Glutamatergic neuron (in vitro differentiated cells): ENCODE measurements at regions not wholly inside any gene's neighbourhood (a gene's known extent, or its start where the extent isn't known, plus 50 kb on each side); places are given as distances from the start of the nearest gene placed in this dataset.

ENCODE experiments used
- DNase-seq: peaks from one replicate; pipeline ENCODE4 v3.0.0; 2022
- H3K27ac Mint-ChIP-seq: one replicate; pipeline ENCODE4 v1.8.0; 2020; ENCODE audit warnings: mild to moderate bottlenecking, mixed read lengths, inconsistent platforms; ENCODE audit not compliant: unreplicated experiment
- H3K27me3 Mint-ChIP-seq: one replicate; pipeline ENCODE4 v1.8.0; 2020; ENCODE audit warnings: mild to moderate bottlenecking, moderate library complexity, mixed read lengths, inconsistent platforms; ENCODE audit not compliant: unreplicated experiment
- H3K36me3 Mint-ChIP-seq: one replicate; pipeline ENCODE4 v1.8.0; 2020; ENCODE audit warnings: mild to moderate bottlenecking, mixed read lengths, inconsistent platforms; ENCODE audit not compliant: unreplicated experiment
- H3K4me1 Mint-ChIP-seq: one replicate; pipeline ENCODE4 v1.8.0; 2020; ENCODE audit warnings: mild to moderate bottlenecking, low read depth, mixed read lengths, inconsistent platforms; ENCODE audit not compliant: unreplicated experiment
- H3K4me3 Mint-ChIP-seq: one replicate; pipeline ENCODE4 v1.8.0; 2020; ENCODE audit warnings: mild to moderate bottlenecking, mixed read lengths, inconsistent platforms; ENCODE audit not compliant: unreplicated experiment
- H3K9me3 Mint-ChIP-seq: one replicate; pipeline ENCODE4 v1.8.0; 2020; ENCODE audit warnings: mild to moderate bottlenecking, moderate library complexity, mixed read lengths, inconsistent platforms; ENCODE audit not compliant: unreplicated experiment
- TF ChIP-seq, protein P1 (sequence below): fragments of 200-600 bp; sonication (generic); IDR thresholded peaks from one replicate; pipeline ENCODE4 v1.5.0; 2021; ENCODE audit not compliant: partially characterized antibody, unreplicated experiment

DNA sequence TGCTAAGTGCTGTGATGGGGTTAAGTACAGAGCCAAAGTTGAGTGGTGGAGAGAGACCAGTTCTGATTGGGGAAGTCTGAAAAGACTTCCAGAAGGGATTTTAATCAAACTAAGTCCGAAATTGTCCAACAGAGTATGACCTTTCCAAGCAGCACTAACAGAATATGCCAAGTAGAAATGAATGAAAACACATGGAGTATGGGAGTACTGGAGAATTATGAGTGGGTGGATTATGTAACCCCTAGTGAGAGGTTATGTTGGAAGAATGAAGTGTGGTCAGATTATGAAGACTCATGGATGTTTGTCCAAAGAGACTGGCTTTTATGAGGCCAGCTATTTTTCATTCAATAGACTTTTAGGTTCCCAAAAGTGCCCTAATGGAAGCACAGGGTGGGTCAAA is 94.0 kb upstream of the PLEKHA5 start:
- H3K27ac Mint-ChIP-seq = no peak overlapping the region
- peaks cover 2% of the 10 kb centered on the region for H3K27me3 Mint-ChIP-seq
- peaks cover 10% of the 10 kb centered on the region for H3K4me1 Mint-ChIP-seq
- peaks cover 7% of the 10 kb centered on the region for H3K9me3 Mint-ChIP-seq
- H3K36me3 Mint-ChIP-seq = peaks cover 26% of the 10 kb centered on the region
- H3K4me3 Mint-ChIP-seq = no peak overlapping the region
- DNase-seq = no peak
- TF ChIP-seq, protein P1, sequence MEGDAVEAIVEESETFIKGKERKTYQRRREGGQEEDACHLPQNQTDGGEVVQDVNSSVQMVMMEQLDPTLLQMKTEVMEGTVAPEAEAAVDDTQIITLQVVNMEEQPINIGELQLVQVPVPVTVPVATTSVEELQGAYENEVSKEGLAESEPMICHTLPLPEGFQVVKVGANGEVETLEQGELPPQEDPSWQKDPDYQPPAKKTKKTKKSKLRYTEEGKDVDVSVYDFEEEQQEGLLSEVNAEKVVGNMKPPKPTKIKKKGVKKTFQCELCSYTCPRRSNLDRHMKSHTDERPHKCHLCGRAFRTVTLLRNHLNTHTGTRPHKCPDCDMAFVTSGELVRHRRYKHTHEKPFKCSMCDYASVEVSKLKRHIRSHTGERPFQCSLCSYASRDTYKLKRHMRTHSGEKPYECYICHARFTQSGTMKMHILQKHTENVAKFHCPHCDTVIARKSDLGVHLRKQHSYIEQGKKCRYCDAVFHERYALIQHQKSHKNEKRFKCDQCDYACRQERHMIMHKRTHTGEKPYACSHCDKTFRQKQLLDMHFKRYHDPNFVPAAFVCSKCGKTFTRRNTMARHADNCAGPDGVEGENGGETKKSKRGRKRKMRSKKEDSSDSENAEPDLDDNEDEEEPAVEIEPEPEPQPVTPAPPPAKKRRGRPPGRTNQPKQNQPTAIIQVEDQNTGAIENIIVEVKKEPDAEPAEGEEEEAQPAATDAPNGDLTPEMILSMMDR = no peak

DNA sequence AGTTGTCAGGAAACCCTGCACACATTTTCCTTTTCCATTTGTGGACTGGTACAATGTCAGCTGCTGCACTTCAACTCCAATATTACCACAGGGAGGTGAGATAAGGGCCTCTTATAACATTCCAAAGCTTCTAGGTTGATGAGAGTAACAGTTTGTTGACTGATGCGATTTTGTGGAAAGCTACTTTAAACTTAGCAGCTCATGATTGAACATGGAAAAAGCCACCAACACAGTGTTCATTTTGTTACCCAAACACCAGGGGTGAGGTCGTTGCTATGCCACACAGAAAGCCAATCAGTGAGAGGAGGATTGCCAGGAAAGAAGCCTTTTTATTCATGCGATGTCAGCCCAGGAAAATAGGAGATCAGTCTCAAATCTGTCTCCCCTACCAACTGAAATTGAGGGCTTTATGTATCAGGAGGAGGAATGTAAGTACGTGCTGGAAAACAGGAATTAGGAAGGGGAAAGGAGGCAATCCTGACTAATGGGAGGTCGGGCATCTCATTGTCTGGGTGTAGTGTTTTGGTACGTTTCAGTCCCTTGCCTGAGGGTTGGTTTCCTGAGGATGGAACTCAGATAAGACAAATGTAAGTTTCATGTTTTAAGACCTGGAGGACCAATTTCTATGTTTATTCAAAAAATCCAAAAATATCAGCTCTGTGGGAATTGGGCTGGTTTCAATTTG is 92.7 kb upstream of the PLEKHA5 start:
- TF ChIP-seq, protein P1 = no peak
- Mint-ChIP-seq H3K36me3 (peaks cover 23% of the 10 kb centered on the region), H3K9me3 (peaks cover 5% of the 10 kb centered on the region), H3K27me3 (peaks cover 2% of the 10 kb centered on the region), H3K4me3 (no peak overlapping the region), H3K4me1 (peaks cover 10% of the 10 kb centered on the region), H3K27ac (no peak overlapping the region)
- DNase-seq = no peak

DNA sequence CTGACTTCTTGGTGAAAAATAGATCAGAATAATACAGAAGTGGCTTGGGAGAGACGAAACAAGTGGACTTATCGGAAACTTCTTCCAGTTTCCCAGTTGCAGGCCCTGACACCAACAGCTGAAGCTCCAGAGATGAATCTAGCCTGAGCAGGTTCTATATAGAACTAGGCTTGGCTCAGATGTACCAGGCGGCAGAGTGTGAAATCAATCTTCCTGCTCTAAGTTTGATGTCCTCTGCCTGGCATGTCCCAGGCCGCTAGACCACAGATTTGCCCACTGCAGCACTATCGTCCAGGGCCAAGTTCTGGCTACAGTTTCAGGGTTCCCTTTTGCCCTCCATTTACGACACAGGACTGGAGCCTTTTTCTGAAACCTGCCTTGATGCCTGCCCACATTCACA is 91.3 kb upstream of the PLEKHA5 start:
- TF ChIP-seq, protein P1 = no peak
- no peak overlapping the region for H3K4me3 Mint-ChIP-seq
- H3K9me3 Mint-ChIP-seq = no peaks in the 10 kb centered on the region
- peaks cover 2% of the 10 kb centered on the region for H3K27me3 Mint-ChIP-seq
- H3K36me3 Mint-ChIP-seq = peaks cover 9% of the 10 kb centered on the region
- no peak for DNase-seq
- peaks cover 10% of the 10 kb centered on the region for H3K4me1 Mint-ChIP-seq
- no peak overlapping the region for H3K27ac Mint-ChIP-seq

DNA sequence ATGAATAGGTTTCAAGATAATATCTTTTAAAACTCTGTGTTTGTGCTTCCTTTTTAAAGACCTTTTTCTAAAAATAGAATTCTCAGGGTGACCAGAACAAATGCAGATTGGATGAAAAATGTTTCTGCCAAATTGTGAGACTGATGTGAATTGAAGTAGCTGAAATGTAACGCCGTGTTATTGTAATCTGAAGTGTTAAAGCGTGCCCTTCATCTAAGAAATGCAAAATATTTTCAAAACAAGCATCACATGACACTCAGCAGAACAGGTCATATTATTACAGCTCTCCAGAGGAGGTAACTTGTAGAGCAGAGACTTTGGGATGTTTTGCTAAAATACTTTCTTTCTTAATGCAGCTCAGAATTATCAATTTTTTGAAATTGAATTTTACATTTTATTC is 90.0 kb upstream of the PLEKHA5 start:
- no peak for DNase-seq
- H3K4me3 Mint-ChIP-seq = no peak overlapping the region
- H3K4me1 Mint-ChIP-seq = peaks cover 10% of the 10 kb centered on the region
- no peaks in the 10 kb centered on the region for H3K36me3 Mint-ChIP-seq
- H3K27me3 Mint-ChIP-seq = peaks cover 2% of the 10 kb centered on the region
- TF ChIP-seq, protein P1 = no peak
- H3K27ac Mint-ChIP-seq = no peak overlapping the region
- H3K9me3 Mint-ChIP-seq = no peaks in the 10 kb centered on the region

DNA sequence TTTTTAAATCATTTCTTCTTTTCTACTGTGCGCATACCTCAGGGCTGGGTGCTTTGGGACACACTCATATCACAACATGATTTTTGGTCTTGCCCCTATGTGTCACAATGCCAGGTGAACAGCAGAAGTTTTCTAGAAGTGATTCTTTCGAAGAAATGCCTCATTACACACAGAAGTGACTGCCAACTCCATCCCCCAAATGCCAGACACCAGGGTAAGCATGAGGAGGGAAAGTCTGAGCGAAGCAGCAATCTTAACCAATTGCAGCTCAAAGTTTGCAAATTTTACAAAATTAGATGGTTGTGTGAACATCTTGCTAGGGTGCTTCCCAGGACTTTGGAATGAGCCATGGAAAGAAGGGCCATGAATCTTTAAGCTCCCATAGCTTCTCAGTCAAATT is 87.3 kb upstream of the PLEKHA5 start:
- no peaks in the 10 kb centered on the region for H3K27me3 Mint-ChIP-seq
- H3K36me3 Mint-ChIP-seq = no peaks in the 10 kb centered on the region
- peaks cover 8% of the 10 kb centered on the region for H3K4me1 Mint-ChIP-seq
- H3K9me3 Mint-ChIP-seq = no peaks in the 10 kb centered on the region
- TF ChIP-seq, protein P1 = no peak
- no peak for DNase-seq
- H3K4me3 Mint-ChIP-seq = no peak overlapping the region
- no peak overlapping the region for H3K27ac Mint-ChIP-seq
